Left kidney (tissue), 1 donor: ENCODE measurements at regions not wholly inside any gene's neighbourhood (a gene's known extent, or its start where the extent isn't known, plus 50 kb on each side); places are given as distances from the start of the nearest gene placed in this dataset.

ENCODE experiments used
- DNase-seq: peaks from one replicate; pipeline ENCODE4 v3.0.0-alpha.2; 2013

DNA sequence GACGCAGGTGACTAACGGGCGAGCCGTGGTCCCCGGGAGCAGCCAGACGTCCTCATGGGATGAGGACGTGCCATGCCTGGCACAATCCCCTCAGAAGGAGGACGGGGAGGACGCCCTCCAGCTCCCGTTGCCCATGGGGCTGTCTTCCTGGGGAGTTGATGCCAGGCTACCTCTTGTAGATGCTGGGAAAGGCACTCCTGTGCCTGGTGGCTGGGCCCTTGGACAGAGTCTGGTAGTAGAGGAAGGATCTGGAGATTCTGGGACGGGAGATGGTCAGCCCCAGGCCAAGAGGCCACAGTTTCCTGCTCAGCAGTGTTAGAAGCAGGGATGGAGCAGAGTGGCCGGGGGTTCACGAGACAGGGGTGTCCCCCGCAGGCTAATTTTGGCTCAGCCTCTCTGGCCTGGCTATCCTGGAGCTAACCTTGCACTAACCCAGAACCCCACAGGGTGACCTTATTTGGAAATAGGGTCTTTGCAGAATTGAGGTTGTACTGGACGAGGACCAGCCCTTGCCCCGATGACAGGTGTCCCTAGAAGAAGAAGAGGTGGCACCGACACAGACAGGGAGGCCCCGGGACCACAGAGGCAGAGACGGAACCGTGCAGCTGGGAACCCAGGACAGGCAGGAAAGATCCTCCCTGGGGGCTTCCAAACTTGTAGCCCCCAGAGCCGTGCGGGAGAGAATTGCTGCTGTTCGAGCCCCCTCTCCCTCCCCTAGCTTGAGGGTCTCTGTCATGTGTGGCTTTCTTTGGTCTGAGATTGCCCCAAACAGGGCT is 50.1 kb upstream of the ADRA2C start:
- DNase-seq = no peak

DNA sequence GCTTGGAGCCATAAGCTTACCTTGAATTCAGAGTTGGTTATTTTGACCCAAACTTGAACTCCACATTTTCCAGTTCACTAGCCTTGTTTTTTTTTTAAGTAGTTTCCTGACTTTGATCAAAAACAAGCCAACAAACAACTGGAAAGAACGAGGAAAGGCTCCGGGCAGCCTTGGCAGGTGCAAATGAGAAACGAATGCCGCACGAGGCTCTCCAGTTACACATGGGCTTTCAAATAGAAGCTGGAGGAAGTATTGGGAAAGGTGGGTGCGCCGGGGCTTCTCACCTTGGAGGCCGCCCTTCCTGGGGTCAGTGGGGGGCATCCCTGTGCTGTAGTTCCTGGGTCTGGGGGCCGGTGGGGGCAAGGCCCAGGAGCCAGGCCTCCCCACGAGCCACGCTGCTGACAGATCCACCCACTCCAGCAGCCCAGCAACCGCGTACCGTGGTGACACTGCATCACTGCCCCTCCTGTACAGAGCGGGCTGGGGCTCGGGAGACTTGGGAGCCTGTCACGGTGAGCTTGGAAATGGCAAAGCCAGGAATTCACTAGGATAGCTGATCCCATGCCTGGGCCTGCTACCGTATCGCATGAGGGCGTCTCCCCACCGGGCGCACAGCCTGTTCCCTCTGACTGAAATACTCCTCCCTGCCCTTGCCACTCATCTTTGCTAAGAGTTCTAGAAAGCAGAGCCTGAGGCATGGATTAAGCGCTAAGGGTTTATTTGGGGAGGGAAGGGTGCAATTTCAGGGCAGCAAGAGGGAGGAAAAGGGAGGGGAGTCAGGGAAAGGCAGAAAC is 50.9 kb upstream of the ADRA2C start:
- DNase-seq = peak; percentile 59

DNA sequence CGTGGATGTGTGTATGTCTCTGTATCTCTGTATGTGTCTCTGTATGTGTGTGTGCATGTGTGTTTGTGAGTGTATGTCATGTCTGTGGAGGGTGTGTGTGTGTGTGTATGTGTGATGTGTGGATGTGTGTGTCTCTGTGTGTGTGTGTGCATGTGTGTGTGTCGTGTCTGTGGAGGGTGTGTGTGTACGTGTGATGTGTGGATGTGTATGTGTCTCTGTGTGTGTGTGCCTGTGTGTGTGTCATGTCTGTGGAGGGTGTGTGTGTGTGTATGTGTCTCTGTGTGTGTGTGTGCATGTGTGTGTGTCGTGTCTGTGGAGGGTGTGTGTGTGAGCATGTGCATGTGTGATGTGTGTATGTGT is 51.6 kb upstream of the ADRA2C start:
- no peak for DNase-seq

DNA sequence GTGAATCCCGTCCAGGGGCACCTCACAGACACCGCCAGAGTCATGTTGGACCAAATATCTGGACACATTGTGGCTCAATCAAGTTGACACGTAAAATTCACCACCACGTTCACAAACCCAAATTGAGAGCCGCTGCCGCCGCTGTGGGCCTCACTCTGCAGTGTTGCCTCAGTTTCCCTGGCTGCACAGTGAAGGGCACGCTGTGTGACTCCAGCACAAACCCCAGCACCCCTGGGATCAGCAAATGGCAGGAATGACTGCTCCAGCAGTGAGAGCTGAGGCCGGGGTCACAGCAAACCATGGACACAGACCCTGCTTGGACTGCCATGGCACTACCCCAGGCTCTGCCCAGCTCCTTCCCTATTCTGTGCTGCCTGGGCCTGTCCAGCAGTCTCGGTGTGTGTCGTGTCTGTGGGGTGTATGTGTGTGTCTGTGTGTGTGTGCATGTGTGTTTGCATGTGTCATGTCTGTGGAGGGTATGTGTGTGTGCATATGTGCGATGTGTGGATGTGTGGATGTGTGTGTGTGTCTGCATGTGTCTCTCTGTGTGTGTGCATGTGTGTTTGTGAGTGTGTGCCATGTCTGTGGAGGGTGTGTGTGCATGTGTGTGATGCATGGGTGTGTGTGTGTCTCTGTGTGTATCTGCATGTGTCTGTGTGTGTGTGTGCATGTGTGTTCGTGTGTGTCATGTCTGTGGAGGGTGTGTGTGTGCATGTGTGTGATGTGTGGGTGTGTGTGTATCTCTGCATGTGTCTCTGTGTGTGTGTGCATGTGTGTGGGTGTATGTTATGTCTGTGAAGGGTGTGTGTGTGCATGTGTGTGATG is 52.2 kb upstream of the ADRA2C start:
- DNase-seq = no peak

DNA sequence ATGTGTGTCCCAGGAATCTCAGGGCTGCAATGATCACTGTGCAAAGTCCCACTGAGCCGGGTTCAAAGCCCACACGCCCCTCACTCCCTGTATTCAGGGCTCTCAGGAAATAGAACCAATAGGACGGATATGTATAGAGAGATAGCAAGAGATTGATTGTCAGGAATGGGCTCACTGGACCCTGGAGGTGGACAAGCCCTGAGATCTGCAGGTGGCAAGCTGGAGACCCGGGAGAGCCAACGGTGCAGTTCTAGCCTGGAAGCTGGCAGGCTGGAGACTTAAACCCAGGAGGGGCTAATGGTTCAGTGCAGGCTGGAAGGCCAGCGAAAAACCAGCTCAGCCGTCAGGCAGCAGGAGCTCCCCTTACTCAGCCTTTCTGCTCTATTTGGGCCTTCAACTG is 52.8 kb upstream of the ADRA2C start:
- DNase-seq = no peak

DNA sequence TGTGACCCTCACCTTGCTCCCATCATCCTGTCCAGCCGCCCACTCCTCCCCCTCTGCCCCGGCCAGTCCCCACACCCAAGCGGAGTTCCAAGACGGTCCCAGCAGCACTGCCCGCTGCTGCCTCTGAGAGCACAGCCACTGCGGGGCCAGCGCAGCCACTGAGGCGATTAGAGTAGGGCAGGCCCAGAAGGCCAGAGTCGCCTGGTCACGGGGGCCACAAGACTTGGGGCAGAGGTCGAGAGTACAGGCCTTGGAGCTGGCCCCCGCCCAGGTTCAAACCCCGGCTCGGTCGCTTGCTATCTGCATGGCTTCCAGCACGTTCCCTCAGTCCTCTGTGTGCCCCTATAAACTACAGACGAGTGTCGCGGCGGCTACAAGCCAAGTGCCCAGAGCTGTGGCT is 53.2 kb upstream of the ADRA2C start:
- DNase-seq = no peak

DNA sequence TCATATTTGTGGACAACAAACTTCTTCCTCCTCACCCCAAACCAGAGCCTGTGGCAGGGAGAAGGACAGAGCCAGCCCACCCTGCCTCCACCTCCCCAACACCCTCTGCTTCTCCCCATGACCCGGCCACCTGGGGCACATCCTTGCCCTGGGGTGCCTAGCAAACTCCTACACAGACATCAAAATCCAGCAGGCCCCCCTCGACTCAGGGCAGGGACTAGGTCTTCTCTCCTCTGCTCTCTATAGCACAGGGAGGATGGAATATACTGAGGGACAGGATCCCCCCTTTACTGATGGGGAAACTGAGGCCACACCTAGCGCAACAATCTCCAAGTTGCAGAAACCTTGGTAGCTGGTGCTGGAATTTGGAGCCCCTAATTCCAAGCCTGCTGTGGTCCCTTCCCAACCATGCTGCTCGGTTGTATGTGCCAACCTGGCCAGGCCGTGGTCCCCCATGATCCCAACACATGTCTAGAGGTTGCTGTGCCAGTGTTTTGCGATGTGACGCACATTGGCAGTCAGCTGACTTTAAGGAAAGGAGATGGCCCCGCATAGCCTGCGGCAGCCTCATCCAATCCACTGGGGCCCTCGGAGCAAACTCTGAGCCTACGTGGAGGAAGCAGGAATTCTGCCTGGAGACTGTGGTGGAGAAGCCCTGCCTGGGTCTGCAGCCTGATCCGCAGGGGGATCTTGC is 53.9 kb upstream of the ADRA2C start:
- no peak for DNase-seq

DNA sequence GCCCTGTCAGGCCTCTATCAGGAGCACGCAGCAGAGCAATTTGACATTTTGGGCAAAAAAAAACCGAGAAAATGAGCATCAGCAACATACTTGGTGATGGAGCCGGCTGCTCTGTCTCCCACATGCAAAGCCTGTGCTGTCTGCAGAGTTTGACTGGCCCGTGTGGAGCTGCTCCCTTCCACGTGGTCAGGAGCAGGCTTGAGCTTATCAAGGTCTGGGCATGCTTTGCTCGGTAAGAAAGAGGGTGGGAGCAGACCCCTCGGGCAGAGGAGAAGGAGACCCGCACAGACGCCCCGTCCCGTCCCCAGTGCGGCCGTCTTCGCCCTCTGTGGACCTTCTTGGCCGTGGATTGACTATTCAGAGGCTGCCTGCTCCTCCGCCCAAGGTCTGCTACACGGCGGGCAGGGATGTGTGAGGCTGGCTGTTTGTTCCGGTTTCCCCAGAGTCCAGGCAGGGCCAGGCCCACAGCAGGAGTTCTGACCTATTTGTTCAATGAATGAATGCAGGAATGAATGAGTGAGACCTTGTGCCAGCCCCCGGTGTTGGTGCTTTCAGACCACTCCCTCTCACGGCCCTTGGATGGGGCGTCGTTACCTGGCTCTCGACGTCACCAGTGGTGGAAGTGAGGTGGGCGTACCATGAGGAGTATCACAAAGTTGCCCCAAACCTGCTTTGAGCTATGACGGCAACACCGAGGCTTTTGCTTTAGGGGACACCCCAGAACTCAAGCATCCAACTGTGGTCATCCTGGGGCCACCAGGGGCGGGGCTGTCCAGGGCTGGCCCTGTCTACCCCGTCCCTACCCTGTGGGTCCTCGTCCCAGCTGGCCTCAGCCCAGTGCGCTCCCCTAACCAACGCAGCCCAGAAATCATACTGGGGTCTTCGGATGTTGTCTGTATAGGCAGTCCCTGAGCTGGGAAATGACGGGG is 54.7 kb upstream of the ADRA2C start:
- DNase-seq = no peak

DNA sequence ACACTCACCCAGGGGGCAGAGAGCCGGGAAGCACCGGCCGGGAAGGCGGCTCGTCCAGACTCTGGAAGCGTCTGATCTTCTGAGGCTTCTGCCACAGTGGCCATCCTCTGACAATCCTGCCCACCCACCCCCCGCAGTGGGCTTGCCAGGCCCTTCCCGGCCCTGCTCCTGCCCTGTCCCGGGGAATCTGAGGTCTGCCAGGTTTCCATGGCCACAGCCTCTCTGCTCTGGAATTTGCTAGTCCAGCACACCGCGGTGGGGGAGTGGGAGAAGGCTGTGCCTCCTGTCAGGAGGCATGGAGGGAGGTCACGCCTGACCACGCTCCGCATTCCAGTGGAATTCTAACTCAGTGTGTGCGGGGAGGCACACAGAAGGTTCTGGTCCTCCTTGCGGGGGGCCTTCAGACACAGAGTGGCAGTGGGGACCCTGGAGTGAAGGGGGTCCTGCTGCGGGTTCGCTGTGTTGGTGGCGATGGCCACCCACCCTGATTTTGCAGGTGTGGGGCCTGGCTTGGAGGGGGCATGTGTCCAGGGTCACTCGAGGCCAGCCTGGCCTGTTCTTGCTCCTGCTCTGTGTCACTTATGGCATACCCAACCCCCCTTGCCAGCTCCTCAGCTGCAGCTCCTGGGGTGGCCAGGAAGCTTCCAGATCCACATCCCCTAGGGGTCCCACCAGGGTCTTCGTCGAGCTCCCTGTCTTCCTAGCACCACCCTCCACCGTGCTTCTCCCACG is 55.6 kb upstream of the ADRA2C start:
- DNase-seq = peak; percentile 86

DNA sequence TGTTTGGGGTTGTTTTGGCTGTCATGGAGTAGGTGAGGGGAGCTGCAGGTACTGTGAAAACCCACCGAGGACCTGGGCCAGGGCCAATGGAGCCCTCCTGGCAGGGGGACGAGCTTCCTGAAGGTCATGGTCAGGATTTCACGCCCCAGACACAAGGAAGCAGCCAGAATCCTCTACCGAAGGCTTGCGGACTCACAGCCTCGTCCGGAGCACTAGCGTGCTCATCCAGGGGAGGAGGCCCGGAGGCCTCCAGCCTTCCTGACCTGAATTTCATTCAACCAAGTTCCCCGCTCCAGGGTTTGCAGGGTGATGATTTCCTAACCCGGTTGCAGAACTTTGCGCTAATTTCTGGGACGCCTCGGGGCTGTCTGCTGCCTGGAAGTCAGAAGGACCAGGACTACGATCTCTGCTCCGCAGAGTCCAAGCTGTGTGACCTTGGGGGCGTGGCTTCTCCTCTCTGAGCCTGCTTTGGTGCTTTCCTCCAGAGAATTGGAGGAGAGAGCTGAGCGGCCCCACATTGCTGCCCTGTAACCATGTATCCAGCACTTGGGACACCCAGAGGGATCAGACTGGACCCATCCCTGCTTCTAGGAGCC is 56.2 kb upstream of the ADRA2C start:
- DNase-seq = no peak

DNA sequence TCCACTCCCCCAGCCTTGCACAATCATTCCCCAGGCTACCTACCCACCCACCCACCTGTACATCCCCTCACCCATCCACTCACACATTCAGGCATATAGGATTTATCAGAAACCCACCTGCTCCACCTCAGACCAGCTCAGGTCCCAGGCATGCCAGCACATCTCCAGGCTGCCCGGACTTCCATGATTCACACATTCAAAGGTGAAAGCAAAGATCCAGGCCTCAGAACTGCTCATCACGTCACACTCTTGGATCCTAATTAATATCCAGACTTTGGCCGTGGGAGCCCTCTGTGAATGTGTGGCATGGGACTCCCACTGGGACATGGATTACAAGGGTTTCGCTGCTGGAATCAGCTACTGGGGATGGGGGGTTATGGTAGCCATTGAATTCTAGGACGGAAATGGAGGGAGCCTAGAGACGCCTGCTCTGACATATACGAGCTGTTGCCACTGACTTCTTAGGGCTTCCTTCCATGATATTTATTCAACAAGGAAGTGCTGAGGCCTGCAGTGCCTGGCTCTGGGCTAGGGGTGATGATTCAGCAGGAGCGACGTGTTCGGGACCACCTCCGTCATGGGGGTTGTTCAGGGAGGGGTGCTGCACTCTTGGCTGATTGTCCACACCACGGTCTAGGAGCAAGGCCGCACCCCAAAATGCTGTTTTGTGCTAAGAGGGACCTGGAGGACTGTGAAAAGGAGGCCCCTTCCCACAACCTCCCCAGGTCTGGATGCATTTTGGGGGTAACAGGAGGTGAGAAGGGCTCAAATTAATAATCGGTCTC is 56.9 kb upstream of the ADRA2C start:
- DNase-seq = no peak

DNA sequence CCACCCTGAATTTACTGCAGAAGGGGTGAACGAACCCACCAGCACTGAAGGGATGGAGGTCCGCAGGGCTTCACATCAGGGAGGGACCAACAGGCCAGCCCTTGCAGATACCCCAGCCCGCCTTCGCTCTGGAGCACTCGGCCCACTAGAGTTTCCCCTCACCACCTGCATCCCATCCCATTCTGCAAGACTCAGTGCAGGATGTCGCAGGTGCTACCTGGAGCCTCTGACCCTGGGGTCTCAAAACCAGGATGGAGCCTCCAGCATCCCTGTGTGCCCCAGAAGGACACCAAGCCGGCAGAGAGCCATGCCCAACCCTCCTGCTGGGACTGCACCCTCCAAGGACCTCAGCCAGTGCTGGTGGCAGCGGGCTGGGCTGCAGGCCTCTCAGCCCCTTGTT is 57.6 kb upstream of the ADRA2C start:
- no peak for DNase-seq

DNA sequence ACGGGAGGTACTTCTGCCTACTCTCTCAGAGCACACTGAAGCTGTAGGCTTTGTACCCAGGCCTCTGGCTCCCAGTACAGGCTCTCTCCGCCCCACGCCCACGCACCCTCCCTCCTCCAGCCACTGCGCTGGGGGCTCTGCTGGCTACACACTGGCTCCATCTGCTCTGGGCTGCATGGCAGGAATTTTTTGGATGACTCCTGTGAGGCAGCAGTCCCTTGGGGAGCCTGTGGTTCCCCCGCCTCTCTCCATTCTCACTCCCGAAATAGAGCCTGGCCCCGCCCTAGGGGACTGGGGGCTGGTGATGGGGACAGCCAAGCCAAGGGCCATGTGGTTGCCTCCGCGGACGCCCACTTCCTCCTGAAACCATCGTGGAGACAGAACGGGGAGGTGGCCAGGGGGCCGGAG is 58.1 kb upstream of the ADRA2C start:
- DNase-seq = no peak

DNA sequence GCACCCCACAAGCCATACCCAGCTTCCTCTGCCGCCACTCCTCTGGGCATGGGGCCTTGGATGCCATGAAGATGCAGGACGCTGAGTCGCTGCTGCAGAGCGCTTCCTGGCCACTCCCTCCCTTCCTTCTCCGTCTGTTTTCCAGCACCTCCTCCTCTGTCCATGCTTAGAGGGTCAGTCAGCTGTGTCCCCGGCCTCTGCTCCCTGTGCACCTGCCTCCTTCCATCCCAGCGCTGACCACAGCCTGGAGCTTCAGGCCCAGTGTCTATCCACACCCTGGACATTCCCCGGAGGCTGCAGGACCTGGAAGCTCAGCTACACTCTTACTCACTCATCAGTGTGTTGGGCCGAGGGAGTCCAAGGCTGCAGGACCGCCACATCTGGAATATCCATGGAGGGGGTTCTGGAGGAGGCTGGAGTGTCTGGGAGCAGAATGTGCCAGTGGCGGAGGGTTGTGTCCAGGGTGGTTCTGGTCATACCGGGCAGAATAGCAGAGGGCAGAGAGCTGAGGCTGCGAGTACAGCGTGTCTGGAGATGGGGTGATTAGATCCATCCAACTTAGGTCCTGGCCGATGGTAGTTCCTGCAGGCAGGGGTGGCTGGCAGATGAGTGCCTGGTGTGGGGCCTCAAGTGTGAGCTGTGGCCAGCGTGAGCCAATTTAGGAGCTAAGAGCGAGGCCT is 58.6 kb upstream of the ADRA2C start:
- DNase-seq = no peak

DNA sequence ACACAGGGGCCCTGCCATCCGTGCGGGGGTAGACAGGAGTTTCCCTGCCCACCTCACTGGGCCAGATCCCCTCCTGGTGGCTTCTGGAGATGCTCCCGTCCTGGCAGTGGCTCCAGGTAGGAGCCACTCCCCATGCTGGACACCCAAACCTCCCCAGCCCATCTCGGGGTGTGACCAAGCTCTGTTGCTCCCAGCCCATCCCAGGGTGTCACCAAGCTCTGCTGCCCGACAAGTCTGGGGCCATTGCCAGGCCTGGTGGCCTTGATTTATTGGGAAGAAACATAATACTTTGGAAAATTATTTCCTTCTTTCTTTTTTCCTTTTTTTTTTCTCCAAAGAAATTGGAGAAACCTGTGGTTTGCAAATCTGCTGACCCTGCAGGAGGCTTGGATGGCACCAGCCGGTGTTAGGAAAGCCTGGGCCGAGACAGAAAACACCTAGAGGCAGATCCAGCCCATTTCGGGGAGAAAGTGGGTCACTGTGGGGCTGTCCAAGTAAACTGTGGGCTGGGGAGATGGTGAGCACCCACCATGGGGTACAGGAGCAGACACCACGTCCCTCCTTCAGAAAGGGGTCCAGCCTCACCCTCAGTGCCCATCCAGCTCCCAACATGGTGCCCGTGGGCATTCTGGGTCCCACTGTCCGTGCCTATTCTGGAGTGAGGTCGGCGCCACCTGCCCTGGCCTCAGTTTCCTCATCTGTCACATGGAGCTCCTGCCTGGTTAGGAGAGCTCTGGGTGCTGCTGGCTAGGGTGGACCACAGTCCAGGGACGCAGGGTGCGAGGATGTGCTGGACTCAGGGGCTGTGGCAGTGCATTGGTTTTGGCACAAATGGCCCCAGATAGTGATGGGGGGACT is 59.4 kb upstream of the ADRA2C start:
- no peak for DNase-seq

DNA sequence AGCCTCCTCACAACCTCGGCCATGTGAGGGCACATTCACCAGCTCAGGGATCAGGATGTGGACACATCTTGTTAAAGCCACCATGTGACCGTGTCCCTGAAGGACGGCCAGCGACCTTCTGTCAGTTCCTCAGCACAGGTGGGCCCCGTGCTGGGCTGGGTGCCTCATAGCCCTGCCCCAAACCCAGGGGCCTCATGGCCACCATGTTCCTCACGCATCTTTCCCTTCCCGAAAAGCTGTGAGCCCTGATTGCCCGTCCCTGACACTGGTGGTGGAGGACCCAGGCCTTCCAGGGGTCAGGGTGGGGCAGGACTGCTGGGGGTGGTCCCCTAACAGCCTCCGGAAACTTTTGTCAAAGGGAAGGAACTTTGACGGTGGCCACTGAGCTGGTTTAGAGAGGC is 60.1 kb upstream of the ADRA2C start:
- DNase-seq = no peak

DNA sequence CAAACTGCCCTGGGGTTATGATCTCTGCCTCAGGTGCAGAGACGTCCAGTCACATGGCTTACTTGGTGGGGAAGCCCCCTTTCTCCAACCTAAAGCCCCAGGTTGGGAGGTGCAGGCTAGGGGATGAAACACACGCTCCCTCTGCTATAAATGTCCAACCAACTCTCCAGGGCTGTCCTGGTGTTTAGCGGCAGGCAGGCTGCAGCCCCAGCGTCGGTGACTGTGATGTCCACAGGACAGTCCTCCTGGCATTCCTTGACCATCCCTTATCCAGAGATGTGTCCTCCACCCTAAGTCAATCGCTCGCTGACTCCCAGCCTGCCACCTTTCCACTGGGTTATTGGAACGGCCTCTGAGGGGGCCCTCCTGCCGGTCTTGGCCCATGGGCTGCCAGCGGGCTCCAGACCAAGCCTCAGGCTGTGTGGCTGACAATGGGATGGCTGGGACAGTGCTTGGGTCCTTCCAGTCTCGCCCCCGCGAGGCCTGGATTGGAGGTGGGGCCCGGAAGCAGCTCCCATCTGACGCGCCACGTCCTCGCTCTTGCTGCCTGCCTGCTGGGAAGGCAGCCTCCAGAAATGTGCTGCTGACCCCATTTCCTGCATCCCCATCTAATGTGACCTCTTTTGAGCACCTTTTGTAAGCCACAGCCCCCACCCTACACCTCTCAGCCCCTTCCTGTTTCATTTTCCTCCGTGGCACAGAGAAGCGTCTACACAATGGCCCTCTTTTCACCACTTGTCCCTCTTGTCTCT is 60.8 kb upstream of the ADRA2C start:
- DNase-seq = no peak
